ENCODE measurements at regions not wholly inside any gene's neighbourhood (a gene's known extent, or its start where the extent isn't known, plus 50 kb on each side); places are given as distances from the start of the nearest gene placed in this dataset.
A peak's percentile ranks its signal among the peaks of the same experiment; 100 is the strongest.
"Not testable (repeated sequence)": the region's sequence is repeated elsewhere in the genome, so short reads cannot be mapped to it uniquely, and the experiment has no call there.

- peak; percentile 32 for DNase-seq
Observed at GRCh38 chr2:133886735-133887675, 318.7 kb upstream of the NCKAP5 start.

GRCh38 chr2:133887676-133888040 lies 319.4 kb upstream of the NCKAP5 start:
- no peak for DNase-seq

GRCh38 chr2:133888107-133888506 lies 319.8 kb upstream of the NCKAP5 start:
- no peak for DNase-seq

DNA sequence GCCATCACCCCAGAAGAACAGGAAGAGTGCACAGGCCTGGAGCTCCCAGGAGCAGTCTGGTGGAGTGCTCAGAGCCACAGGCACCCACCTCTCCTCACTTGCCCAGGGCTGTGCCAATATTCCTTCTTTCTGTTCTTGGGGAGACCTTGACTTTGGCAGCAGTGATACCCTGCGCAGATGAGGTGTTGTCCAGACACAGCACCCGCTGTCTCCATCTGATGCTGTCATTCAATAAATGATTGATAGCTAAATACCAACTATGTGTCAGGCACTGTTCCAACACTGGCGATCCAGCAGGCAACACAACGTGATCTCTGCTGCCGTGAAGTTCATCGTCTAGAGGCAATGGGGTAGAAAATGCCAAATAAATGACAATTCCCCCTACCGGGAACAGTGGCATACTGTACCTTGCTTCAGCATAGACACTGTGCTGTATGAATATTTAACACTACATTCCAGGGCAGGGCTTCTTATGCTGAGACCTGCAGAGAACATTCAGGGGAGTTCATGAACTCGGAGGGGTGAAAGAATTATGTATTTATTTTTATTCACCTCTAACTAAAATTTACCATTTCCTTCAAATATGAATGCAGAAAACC lies 320.5 kb upstream of the NCKAP5 start:
- DNase-seq: no peak

DNA sequence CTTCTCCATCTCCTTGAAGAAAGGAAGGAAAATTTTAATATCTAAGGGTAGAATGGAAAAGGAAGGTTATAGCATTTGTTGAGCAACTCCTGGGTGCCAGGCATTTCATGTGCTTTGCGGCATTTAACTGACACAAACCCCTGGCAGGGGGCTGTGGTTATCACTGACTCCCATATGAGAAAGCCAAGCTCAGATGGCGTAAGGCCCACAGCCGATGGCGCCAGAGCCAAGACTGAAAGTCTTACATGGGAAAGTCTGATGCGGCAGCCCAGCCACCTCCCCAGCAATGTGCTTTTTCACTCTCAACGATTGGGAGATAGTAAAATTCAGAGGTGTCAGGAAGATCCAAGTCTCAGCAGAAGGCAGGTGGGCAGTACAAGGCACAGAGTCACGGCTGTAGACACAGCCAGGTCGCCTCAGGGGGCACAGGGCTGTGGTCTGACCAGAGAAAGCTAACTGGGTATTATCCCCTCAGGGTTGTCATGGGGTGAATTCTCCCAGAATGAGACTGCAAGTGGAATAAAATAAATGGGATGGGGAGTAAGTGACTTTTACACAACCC lies 324.2 kb upstream of the NCKAP5 start:
- DNase-seq: no peak

DNA sequence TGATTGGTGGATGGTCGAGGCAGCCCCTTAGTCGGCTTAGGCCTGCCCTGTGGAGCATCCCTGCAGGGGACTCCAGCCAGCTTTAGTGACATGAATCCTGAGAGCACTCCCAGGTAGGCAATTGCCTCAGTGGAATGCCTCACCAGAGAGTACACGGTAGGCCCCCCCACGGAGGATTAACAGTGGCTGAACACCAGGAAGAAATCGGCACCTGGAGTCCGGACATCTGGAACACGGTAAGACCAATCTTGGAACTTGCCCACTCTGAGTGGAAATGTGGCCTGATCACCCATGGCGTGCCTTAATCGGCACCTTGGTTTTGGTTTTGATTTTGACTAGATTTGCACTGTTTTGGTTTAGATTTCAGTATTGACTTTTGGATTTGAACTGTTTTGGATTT lies 326.2 kb upstream of the NCKAP5 start:
- no peak for DNase-seq

DNA sequence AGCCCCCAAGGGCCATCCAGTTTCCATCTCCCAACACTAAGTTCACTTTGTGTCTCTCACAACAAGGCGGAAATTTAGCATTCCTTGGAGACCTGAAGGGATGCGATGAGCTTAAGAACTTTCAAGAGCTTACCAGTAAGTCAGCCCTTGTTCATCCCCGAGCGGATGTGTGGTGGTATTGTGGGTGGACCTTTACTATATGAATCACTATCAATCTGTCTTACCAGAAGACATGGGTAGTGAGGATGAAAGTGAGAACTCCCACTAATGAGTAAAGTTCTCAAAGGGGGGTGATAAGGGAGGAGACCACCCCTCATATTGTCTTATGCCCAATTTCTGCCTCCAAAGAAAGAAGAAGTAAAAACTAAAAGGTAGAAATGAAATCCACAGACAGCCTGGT lies 329.6 kb upstream of the NCKAP5 start:
- not testable (repeated sequence) for DNase-seq

- no peak for DNase-seq
Observed at GRCh38 chr2:133900909-133901308, 332.6 kb upstream of the NCKAP5 start.

GRCh38 chr2:133906396-133906795 lies 338.1 kb upstream of the NCKAP5 start:
- no peak for DNase-seq

- no peak for DNase-seq
Observed at GRCh38 chr2:133906926-133907325, 338.7 kb upstream of the NCKAP5 start.

DNA sequence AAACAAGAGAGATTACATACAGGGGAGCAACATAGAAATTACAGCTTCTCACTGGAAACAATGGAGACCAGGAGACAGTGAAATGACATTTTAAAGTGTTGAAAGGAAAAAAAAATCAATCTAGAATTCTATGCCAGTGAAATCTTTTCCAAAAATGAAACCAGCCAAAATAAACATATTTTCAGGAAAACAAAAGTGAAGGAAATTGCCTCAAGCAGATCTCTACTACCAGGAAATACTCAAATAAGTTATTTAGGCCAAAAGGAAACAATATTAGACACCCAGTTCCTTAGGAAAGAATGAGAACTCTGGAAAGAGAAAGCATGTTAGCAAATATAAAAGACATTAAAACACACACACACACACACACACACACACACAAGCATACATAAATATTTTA lies 339.9 kb upstream of the NCKAP5 start:
- no peak for DNase-seq

DNA sequence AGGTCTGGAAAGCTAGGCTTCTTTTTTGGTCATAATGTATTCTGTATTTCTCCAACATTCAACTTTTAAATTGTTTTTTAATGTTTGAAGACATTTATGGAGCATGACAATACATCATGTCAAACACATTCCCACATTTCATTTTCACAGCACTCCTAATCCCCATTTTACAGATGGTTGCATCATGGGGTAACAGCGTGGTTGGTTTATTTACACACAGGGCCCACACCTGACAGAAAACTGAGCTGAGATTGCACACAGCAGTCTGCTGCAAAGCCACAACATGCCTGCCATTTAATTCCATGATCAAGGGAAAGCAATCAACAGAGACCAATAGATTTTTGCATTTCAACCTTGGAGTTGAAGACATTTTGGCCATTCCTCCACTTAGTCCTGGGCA lies 335.7 kb upstream of the MGAT5 start:
- DNase-seq: no peak

DNA sequence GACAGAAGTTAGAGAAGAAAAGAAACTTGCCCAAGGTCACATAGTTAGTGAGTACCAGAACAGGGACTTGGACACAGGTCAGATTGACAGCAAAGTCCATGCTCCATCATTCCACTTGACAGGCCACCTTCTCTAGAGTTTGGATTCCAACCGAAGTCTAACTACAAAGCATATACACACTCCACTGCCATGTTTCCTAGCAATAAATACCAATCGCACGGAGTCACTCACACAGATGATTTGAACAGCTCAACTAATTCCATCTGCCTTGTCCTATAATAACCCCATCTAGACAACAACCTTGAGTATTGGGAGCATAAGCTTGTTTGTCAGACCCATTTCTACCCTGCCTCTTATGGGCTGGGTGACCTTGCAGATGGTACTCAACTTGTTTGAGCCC lies 334.6 kb upstream of the MGAT5 start:
- DNase-seq: no peak

GRCh38 chr2:133927894-133928293 lies 326.0 kb upstream of the MGAT5 start:
- no peak for DNase-seq

- no peak for DNase-seq
Observed at GRCh38 chr2:133936096-133936495, 317.8 kb upstream of the MGAT5 start.

- no peak for DNase-seq
Observed at GRCh38 chr2:133936601-133937000, 317.3 kb upstream of the MGAT5 start.

- DNase-seq: no peak
Observed at GRCh38 chr2:133937669-133938068, 316.2 kb upstream of the MGAT5 start.

DNA sequence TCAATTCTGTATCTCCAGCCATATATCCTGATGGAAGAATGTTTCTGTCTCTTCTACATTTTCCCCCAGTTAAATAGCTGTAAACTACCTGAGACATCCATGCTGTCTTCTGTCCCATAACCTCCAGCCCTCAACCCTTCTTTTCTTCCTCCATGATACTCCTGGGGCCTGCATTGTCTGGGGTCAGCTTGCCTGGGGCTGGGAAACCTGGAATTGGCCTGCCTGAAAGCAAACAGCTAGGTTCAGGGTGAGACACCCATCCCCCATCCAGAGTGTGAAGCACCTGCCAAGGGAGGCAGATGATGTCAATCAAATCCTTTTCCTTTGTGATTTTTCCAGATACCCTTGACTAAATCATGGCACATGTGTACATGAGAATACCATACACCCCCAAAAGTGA lies 313.7 kb upstream of the MGAT5 start:
- DNase-seq: no peak

- DNase-seq: no peak
Observed at GRCh38 chr2:133941666-133942065, 312.2 kb upstream of the MGAT5 start.

- DNase-seq: no peak
Observed at GRCh38 chr2:133942398-133942797, 311.5 kb upstream of the MGAT5 start.

DNA sequence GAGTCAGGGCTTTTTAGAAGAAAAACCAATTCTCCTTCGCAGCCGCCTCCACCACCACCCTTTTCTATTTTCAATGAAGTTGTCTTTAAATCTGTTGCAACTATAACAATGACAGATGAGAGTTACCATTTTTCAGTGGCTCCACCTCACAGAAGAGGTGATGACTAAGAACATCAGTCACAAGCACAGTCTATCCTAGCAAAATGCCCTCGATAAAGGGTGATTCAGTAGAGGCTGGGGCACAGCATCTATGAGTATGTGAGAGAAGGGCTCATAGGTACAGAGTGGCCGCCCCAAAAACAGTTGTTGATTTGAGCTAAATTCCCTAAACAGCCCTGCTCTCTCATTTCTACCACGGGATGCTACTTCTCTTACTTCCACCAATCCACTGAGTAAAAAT lies 310.8 kb upstream of the MGAT5 start:
- no peak for DNase-seq

DNA sequence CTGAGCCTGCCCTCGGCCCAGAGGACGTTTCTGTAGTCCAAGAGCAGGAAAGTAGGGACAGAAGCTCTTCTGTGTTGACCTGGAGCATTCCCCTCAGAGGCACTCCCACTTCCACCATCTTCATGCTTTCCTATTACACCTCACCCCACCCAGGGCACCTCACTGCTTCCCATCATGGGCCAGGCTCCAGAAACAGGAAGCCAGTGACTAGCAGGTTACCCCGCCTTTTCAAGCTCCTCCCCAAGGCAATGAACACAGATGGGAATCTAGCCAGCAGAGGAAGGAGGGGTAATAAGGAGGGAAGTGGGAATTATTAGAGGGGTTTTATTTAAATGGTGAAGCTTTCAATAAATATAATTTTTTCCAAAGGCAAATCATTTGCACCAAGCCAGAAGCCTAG lies 308.8 kb upstream of the MGAT5 start:
- no peak for DNase-seq

- no peak for DNase-seq
Observed at GRCh38 chr2:133947057-133947456, 306.8 kb upstream of the MGAT5 start.
